ENCODE measurements at regions not wholly inside any gene's neighbourhood (a gene's known extent, or its start where the extent isn't known, plus 50 kb on each side); places are given as distances from the start of the nearest gene placed in this dataset.
"Not testable (repeated sequence)": the region's sequence is repeated elsewhere in the genome, so short reads cannot be mapped to it uniquely, and the experiment has no call there.

- H3K4me3 Mint-ChIP-seq, result peak overlapping the region; percentile 49
Measured at GRCh38 chr14:56002342-56002741, 115.9 kb upstream of the PELI2 start.

DNA sequence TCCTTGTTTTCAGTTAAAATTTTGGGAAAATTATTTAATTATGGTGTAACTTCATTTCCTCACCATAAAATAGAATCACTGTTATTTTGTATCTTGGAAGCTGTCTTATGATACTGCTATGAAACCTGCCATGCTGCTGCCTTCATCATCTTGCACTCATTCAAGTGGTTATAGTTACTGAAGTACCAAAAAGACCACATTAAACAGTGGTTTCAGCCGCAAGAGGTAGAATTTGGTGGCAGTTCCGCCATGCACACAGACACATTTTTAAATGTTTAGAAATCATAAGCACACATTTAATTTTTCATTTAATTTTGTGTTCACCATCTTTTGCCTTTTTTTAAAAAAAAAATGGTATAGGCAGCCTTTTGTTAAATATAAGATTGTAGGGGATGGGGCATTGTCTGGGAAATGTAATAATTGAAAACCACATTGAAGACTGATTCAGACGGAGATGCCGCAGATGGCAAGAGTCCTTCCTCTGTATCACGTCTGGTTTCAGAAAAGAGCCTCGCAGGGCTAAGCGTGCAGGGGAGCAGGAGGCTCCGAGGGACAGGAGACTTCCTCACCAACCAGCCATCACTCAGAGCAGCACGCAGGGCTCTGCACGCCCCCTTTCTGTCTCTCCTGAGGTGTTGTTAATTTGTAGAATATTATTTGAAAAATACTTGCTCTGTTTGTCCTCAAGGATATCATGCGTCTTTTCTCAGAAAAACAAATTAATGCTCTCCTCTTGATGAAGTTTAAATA, 115.2 kb upstream of the PELI2 start:
- H3K27ac Mint-ChIP-seq, result peak overlapping the region in 1 of 2 donors; percentile 48
- ATAC-seq (peak; percentile 78 to 91), DNase-seq (ENCODE audit: low spot score) (no peak)
- peaks cover 12% of the 10 kb centered on the region for H3K36me3 Mint-ChIP-seq
- peaks cover 14 to 36% of the 10 kb centered on the region in 2 donors for H3K4me1 Mint-ChIP-seq (ENCODE audit: low read depth in 2 of 2)
- peaks cover 25 to 29% of the 10 kb centered on the region in 2 donors for H3K27me3 Mint-ChIP-seq
- H3K4me3 Mint-ChIP-seq, result peak overlapping the region; percentile 49
- no peaks in the 10 kb centered on the region for H3K9me3 Mint-ChIP-seq

More at GRCh38 chr14:56002342-56002741, 115.9 kb upstream of the PELI2 start:
- no peak for ATAC-seq
- Mint-ChIP-seq H3K9me3 (no peaks in the 10 kb centered on the region), H3K4me1 (ENCODE audit: low read depth in 2 of 2) (peaks cover 14 to 36% of the 10 kb centered on the region in 2 donors), H3K27ac (no peak overlapping the region), H3K36me3 (peaks cover 12% of the 10 kb centered on the region), H3K27me3 (peaks cover 25 to 37% of the 10 kb centered on the region in 2 donors)
- DNase-seq (ENCODE audit: low spot score), result no peak

- H3K27ac Mint-ChIP-seq, result peak overlapping the region in 1 of 2 donors; percentile 33
- H3K9me3 Mint-ChIP-seq, result no peaks in the 10 kb centered on the region
- peaks cover 14 to 36% of the 10 kb centered on the region in 2 donors for H3K4me1 Mint-ChIP-seq (ENCODE audit: low read depth in 2 of 2)
- peaks cover 16 to 17% of the 10 kb centered on the region in 2 donors for H3K27me3 Mint-ChIP-seq
- DNase-seq (ENCODE audit: low spot score) (no peak), ATAC-seq (no peak)
- peak overlapping the region; percentile 70 for H3K4me3 Mint-ChIP-seq
- peaks cover 13% of the 10 kb centered on the region for H3K36me3 Mint-ChIP-seq
Measured at GRCh38 chr14:56004323-56004722, 113.9 kb upstream of the PELI2 start.

DNA sequence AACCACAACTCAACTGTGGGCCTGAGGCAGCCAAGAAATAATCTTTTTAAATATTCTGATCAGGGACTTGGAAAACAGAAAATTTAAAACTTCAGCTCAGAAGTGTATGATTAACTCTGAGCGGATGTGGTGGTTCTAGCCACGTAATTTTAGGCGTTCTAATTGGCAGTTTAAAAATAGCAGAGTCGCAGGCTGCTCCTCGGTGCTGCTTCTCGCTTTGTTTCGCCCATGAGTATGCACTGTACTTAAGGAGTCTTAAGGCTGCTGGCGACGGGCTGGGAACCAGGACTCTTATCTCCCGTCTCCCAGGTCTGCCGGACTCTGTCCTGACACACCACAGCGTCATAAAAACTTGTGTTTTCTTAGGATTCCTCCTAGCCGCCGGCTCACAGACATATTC, 113.4 kb upstream of the PELI2 start:
- Mint-ChIP-seq H3K27ac (peak overlapping the region; percentile 33 to 74), H3K36me3 (peaks cover 13% of the 10 kb centered on the region), H3K4me3 (peak overlapping the region; percentile 70), H3K27me3 (peaks cover 17% of the 10 kb centered on the region in 2 donors), H3K9me3 (no peaks in the 10 kb centered on the region), H3K4me1 (ENCODE audit: low read depth in 2 of 2) (peaks cover 14 to 36% of the 10 kb centered on the region in 2 donors)
- ATAC-seq (peak; percentile 78 to 81), DNase-seq (ENCODE audit: low spot score) (no peak)

GRCh38 chr14:56005191-56006053, 112.8 kb upstream of the PELI2 start:
- DNase-seq (ENCODE audit: low spot score), result no peak
- Mint-ChIP-seq H3K36me3 (peaks cover 13% of the 10 kb centered on the region), H3K9me3 (no peaks in the 10 kb centered on the region), H3K27ac (peak overlapping the region; percentile 33 to 74), H3K27me3 (peaks cover 15 to 17% of the 10 kb centered on the region in 2 donors), H3K4me1 (ENCODE audit: low read depth in 2 of 2) (peaks cover 14 to 36% of the 10 kb centered on the region in 2 donors), H3K4me3 (peak overlapping the region; percentile 70)
- ATAC-seq, result no peak

DNA sequence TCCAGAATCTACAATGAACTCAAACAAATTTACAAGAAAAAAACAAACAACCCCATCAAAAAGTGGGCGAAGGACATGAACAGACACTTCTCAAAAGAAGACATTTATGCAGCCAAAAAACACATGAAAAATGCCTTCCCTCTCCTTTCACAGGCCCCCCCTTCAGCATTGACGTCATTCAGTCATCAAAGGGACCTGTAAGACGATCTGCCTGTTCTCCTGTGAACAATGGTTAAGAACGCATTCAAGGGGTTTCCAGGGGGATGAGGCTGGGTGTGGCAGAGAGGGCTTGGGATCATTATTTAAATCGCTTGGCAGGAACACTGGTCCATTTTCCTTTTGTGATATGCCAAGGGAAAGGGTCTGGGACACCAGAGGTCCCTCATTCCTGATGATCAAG, 110.7 kb upstream of the PELI2 start:
- not testable (repeated sequence) for DNase-seq (ENCODE audit: low spot score); H3K4me3 Mint-ChIP-seq; ATAC-seq; H3K9me3 Mint-ChIP-seq; H3K27me3 Mint-ChIP-seq; H3K36me3 Mint-ChIP-seq; H3K27ac Mint-ChIP-seq
- peaks cover 14 to 29% of the 10 kb centered on the region in 2 donors for H3K4me1 Mint-ChIP-seq (ENCODE audit: low read depth in 2 of 2)

GRCh38 chr14:56008150-56008549, 110.1 kb upstream of the PELI2 start:
- Mint-ChIP-seq H3K27me3 (peaks cover 5 to 7% of the 10 kb centered on the region in 2 donors), H3K27ac (no peak overlapping the region), H3K4me1 (ENCODE audit: low read depth in 2 of 2) (peaks cover 14 to 22% of the 10 kb centered on the region in 2 donors), H3K4me3 (no peak overlapping the region), H3K9me3 (no peaks in the 10 kb centered on the region), H3K36me3 (peaks cover 7% of the 10 kb centered on the region)
- ATAC-seq, result no peak
- DNase-seq (ENCODE audit: low spot score), result no peak

DNA sequence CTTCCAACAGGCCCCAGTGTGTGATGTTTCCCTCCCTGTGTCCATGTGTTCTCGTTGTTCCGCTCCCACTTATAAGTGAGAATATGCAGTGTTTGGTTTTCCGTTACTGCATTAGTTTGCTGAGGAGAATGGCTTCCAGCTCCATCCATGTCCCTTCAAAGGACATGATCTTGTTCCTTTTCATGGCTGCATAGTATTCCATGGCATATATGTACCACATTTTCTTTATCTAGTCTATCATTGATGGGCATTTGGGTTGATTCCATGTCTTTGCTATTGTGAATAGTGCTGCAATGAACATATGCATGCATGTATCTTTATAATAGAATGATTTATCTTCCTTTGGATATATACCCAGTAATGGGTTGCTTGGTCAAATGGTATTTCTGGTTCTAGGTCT, 109.5 kb upstream of the PELI2 start:
- not testable (repeated sequence) for ATAC-seq; H3K36me3 Mint-ChIP-seq; H3K9me3 Mint-ChIP-seq; H3K4me3 Mint-ChIP-seq; H3K27me3 Mint-ChIP-seq; DNase-seq (ENCODE audit: low spot score); H3K27ac Mint-ChIP-seq
- H3K4me1 Mint-ChIP-seq (ENCODE audit: low read depth in 2 of 2), result peaks cover 12 to 17% of the 10 kb centered on the region in 2 donors

- no peak overlapping the region for H3K4me3 Mint-ChIP-seq
- no peak overlapping the region for H3K27ac Mint-ChIP-seq
- ATAC-seq (no peak), DNase-seq (ENCODE audit: low spot score) (no peak)
- no peaks in the 10 kb centered on the region for H3K4me1 Mint-ChIP-seq (ENCODE audit: low read depth in 2 of 2)
- no peaks in the 10 kb centered on the region for H3K9me3 Mint-ChIP-seq
- H3K36me3 Mint-ChIP-seq, result no peaks in the 10 kb centered on the region
- H3K27me3 Mint-ChIP-seq, result peaks cover 0 to 3% of the 10 kb centered on the region in 2 donors
Measured at GRCh38 chr14:56023661-56024081, 94.5 kb upstream of the PELI2 start.

DNA sequence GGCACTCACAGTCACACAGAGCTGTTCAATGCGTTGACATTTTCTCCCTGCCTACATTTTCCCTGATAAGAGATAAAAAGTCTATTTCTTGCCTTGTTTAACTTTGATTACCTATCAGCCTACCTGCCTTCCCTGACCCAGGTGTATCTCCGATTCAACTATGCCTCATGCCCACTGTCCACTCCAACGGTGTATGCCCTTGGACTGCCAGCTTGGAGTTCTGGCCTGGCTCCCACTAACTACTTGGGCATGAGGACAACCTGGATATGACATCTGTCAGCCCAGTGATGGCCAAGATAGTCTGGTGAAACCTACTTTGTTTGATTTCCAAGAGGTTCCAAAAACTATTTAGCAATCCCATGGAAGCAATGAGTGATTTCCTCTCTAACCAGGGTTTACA, 93.0 kb upstream of the PELI2 start:
- Mint-ChIP-seq H3K4me3 (no peak overlapping the region), H3K27ac (no peak overlapping the region), H3K36me3 (no peaks in the 10 kb centered on the region), H3K4me1 (ENCODE audit: low read depth in 2 of 2) (no peaks in the 10 kb centered on the region), H3K9me3 (no peaks in the 10 kb centered on the region), H3K27me3 (peaks cover 11 to 14% of the 10 kb centered on the region in 2 donors)
- no peak for DNase-seq (ENCODE audit: low spot score)
- ATAC-seq, result no peak

GRCh38 chr14:56026506-56026905, 91.7 kb upstream of the PELI2 start:
- Mint-ChIP-seq H3K27me3 (peaks cover 15 to 21% of the 10 kb centered on the region in 2 donors), H3K36me3 (no peaks in the 10 kb centered on the region), H3K9me3 (no peaks in the 10 kb centered on the region), H3K4me3 (no peak overlapping the region), H3K4me1 (ENCODE audit: low read depth in 2 of 2) (no peaks in the 10 kb centered on the region), H3K27ac (no peak overlapping the region)
- ATAC-seq (no peak), DNase-seq (ENCODE audit: low spot score) (no peak)

- DNase-seq (ENCODE audit: low spot score) (no peak), ATAC-seq (no peak)
- H3K9me3 Mint-ChIP-seq, result no peaks in the 10 kb centered on the region
- no peaks in the 10 kb centered on the region for H3K36me3 Mint-ChIP-seq
- H3K4me3 Mint-ChIP-seq, result no peak overlapping the region
- no peaks in the 10 kb centered on the region for H3K4me1 Mint-ChIP-seq (ENCODE audit: low read depth in 2 of 2)
- H3K27me3 Mint-ChIP-seq, result peaks cover 19 to 28% of the 10 kb centered on the region in 2 donors
- no peak overlapping the region for H3K27ac Mint-ChIP-seq
Measured at GRCh38 chr14:56027421-56027820, 90.8 kb upstream of the PELI2 start.

GRCh38 chr14:56027916-56028712, 90.1 kb upstream of the PELI2 start:
- no peaks in the 10 kb centered on the region for H3K36me3 Mint-ChIP-seq
- peaks cover 20 to 28% of the 10 kb centered on the region in 2 donors for H3K27me3 Mint-ChIP-seq
- H3K4me1 Mint-ChIP-seq (ENCODE audit: low read depth in 2 of 2), result no peaks in the 10 kb centered on the region
- no peak for ATAC-seq
- no peak overlapping the region for H3K27ac Mint-ChIP-seq
- no peak overlapping the region for H3K4me3 Mint-ChIP-seq
- DNase-seq (ENCODE audit: low spot score), result no peak
- no peaks in the 10 kb centered on the region for H3K9me3 Mint-ChIP-seq
